Ascending aorta (tissue), 2 donors: ENCODE measurements at regions not wholly inside any gene's neighbourhood (a gene's known extent, or its start where the extent isn't known, plus 50 kb on each side); places are given as distances from the start of the nearest gene placed in this dataset.

Experiments used
- DNase-seq, 2 donors: peaks; one replicate each; pipeline ENCODE4 v3.0.0-alpha.2; 2019; ENCODE audit warnings: low spot score in 2 of 2
- H3K27ac ChIP-seq, 2 donors: fragments of 200-600 bp; sonication (generic); one replicate each; pipeline ENCODE4 v1.5.1; 2016 to 2017; ENCODE audit warnings: mild to moderate bottlenecking in 1 of 2
- H3K27me3 ChIP-seq: fragments of 200-600 bp; sonication (generic); one replicate; pipeline ENCODE4 v1.5.1; 2017
- H3K36me3 ChIP-seq, 2 donors: fragments of 200-600 bp; sonication (generic); one replicate each; pipeline ENCODE4 v1.5.1; 2016
- H3K4me1 ChIP-seq, 2 donors: fragments of 200-600 bp; sonication (generic); one replicate each; pipeline ENCODE4 v1.5.1; 2016 to 2017; ENCODE audit warnings: mild to moderate bottlenecking in 1 of 2
- H3K4me3 ChIP-seq, 2 donors: fragments of 200-600 bp; sonication (generic); one replicate each; pipeline ENCODE4 v1.5.1; 2016 to 2017; ENCODE audit warnings: mild to moderate bottlenecking in 1 of 2
- H3K9me3 ChIP-seq, 2 donors: fragments of 200-600 bp; sonication (generic); one replicate each; pipeline ENCODE4 v1.5.1; 2016
- CTCF ChIP-seq, 3 experiments: fragments of 200-600 bp in 2 of 3; fragments of 450-650 bp in 1 of 3; sonication (generic) in 2 of 3; IDR thresholded peaks; one replicate each; pipeline ENCODE4 v1.5.1; 2016 to 2019; ENCODE audit warnings: antibody characterized with exemption in 3 of 3, mild to moderate bottlenecking in 1 of 3, moderate library complexity in 1 of 3
- intact Hi-C: fragments of 100-400 bp; cut with DNase I; formaldehyde crosslinking; loops from one replicate; pipeline ENCODE4 v1.15.1; 2023

GRCh38 chr14:41409806-41410205 is 196.9 kb upstream of the LRFN5 start:
- Histone ChIP-seq H3K27me3 (no peaks in the 10 kb centered on the region), H3K27ac (no peak overlapping the region), H3K4me1 (no peaks in the 10 kb centered on the region), H3K36me3 (no peaks in the 10 kb centered on the region), H3K9me3 (no peaks in the 10 kb centered on the region), H3K4me3 (no peak overlapping the region)
- DNase-seq, result no peak
- intact Hi-C loops, result no loop called here
- TF ChIP-seq CTCF (IDR thresholded peaks at IDR 0.05), result no peak

- Histone ChIP-seq H3K27me3 (no peaks in the 10 kb centered on the region), H3K36me3 (no peaks in the 10 kb centered on the region), H3K4me1 (no peaks in the 10 kb centered on the region), H3K4me3 (no peak overlapping the region), H3K27ac (no peak overlapping the region), H3K9me3 (no peaks in the 10 kb centered on the region)
- intact Hi-C loops, result no loop called here
- DNase-seq, result no peak
- TF ChIP-seq CTCF (IDR thresholded peaks at IDR 0.05), result no peak
Measured at GRCh38 chr14:41404126-41404525, 202.6 kb upstream of the LRFN5 start.

GRCh38 chr14:41403360-41403759 is 203.3 kb upstream of the LRFN5 start:
- H3K36me3 ChIP-seq, result no peaks in the 10 kb centered on the region
- no peaks in the 10 kb centered on the region for H3K27me3 ChIP-seq
- H3K27ac ChIP-seq, result no peak overlapping the region
- no peak overlapping the region for H3K4me3 ChIP-seq
- no peaks in the 10 kb centered on the region for H3K9me3 ChIP-seq
- DNase-seq, result no peak
- no peaks in the 10 kb centered on the region for H3K4me1 ChIP-seq
- no peak for TF ChIP-seq CTCF (IDR thresholded peaks at IDR 0.05)
- intact Hi-C loops, result no loop called here

GRCh38 chr14:41397926-41398325 is 208.8 kb upstream of the LRFN5 start:
- Histone ChIP-seq H3K4me1 (no peaks in the 10 kb centered on the region), H3K36me3 (no peaks in the 10 kb centered on the region), H3K9me3 (no peaks in the 10 kb centered on the region), H3K4me3 (no peak overlapping the region), H3K27me3 (no peaks in the 10 kb centered on the region), H3K27ac (no peak overlapping the region)
- no peak for DNase-seq
- no peak for TF ChIP-seq CTCF (IDR thresholded peaks at IDR 0.05)
- intact Hi-C loops, result no loop called here

GRCh38 chr14:41393512-41393911 is 213.2 kb upstream of the LRFN5 start:
- Histone ChIP-seq H3K9me3 (no peaks in the 10 kb centered on the region), H3K36me3 (no peaks in the 10 kb centered on the region), H3K4me1 (no peaks in the 10 kb centered on the region), H3K27ac (no peak overlapping the region), H3K27me3 (no peaks in the 10 kb centered on the region), H3K4me3 (no peak overlapping the region)
- no peak for DNase-seq
- no peak for TF ChIP-seq CTCF (IDR thresholded peaks at IDR 0.05)
- intact Hi-C loops, result loop anchor here (2.0 kb wide), 1 partner anchor 63 kb away; no protein-coding TSS in a partner anchor

GRCh38 chr14:41392226-41392625 is 214.4 kb upstream of the LRFN5 start:
- no peaks in the 10 kb centered on the region for H3K9me3 ChIP-seq
- no peaks in the 10 kb centered on the region for H3K27me3 ChIP-seq
- H3K4me1 ChIP-seq, result no peaks in the 10 kb centered on the region
- H3K4me3 ChIP-seq, result no peak overlapping the region
- intact Hi-C loops, result loop anchor here (2.0 kb wide), 1 partner anchor 61 kb away; no protein-coding TSS in a partner anchor
- no peak overlapping the region for H3K27ac ChIP-seq
- no peaks in the 10 kb centered on the region for H3K36me3 ChIP-seq
- TF ChIP-seq CTCF (IDR thresholded peaks at IDR 0.05), result no peak
- no peak for DNase-seq
